SK-N-SH treated with all-trans-retinoic acid at 6 μM for 48 hours (cell line): ENCODE measurements at regions not wholly inside any gene's neighbourhood (a gene's known extent, or its start where the extent isn't known, plus 50 kb on each side); places are given as distances from the start of the nearest gene placed in this dataset.

Experiments used
- ARNTL ChIP-seq: fragments of 450-650 bp; formaldehyde crosslinking; IDR thresholded peaks from 2 replicates; pipeline ENCODE4 v1.5.0; 2020; ENCODE audit warnings: low read depth, mild to moderate bottlenecking, moderate library complexity, borderline replicate concordance
- PATZ1 ChIP-seq: fragments of 250-450 bp; sonication (Bioruptor Pico); IDR thresholded peaks from 2 replicates; pipeline ENCODE4 v1.8.0; 2020; ENCODE audit warnings: mild to moderate bottlenecking, moderate library complexity, borderline replicate concordance
- POU6F1 ChIP-seq: fragments of 250-450 bp; sonication (Bioruptor Pico); IDR thresholded peaks from 2 replicates; pipeline ENCODE4 v1.8.0; 2021; ENCODE audit warnings: low read depth, mild to moderate bottlenecking, moderate library complexity, borderline replicate concordance
- PPARA ChIP-seq: fragments of 250-450 bp; sonication (Bioruptor Pico); IDR thresholded peaks from 2 replicates; pipeline ENCODE4 v1.5.0; 2020; ENCODE audit warnings: mild to moderate bottlenecking, borderline replicate concordance
- RARB ChIP-seq: fragments of 250-450 bp; sonication (Bioruptor Pico); IDR thresholded peaks from 2 replicates; pipeline ENCODE4 v1.8.0; 2021; ENCODE audit warnings: mild to moderate bottlenecking, moderate library complexity
- TOX ChIP-seq: fragments of 250-450 bp; sonication (Bioruptor Pico); IDR thresholded peaks from 2 replicates; pipeline ENCODE4 v1.8.0; 2021; ENCODE audit warnings: mild to moderate bottlenecking, moderate library complexity, borderline replicate concordance
- ZFP30 ChIP-seq: fragments of 450-650 bp; formaldehyde crosslinking; IDR thresholded peaks from 2 replicates; pipeline ENCODE4 v1.5.0; 2022; ENCODE audit warnings: mild to moderate bottlenecking, moderate library complexity
- ZNF8 ChIP-seq: fragments of 450-650 bp; formaldehyde crosslinking; IDR thresholded peaks from 2 replicates; pipeline ENCODE4 v1.5.0; 2020; ENCODE audit warnings: mild to moderate bottlenecking, moderate library complexity

DNA sequence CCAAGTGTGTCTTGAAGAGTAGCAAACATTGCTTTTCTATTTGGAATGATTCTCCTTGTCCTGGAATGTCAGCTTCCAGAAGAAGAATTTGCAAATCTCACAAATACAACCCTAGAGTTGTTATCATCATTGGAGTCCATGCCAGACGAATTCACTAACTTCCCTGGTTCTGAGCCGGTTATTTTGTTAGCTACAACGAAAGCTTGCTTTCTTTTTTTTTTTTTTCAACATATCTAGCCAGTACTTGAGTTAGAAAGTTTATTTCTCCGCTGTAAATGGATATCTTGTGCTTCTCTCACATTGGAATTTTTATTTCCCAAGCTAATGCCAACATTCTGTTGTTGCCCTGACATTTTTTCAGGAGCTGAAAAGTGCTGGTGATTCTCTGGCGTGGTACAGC is 138.1 kb upstream of the POM121L12 start:
- no peak for TF ChIP-seq TOX (CRISPR knock-in tag)
- no peak for TF ChIP-seq ARNTL (CRISPR knock-in tag)
- TF ChIP-seq POU6F1 (CRISPR knock-in tag), result no peak
- no peak for TF ChIP-seq PPARA (CRISPR knock-in tag)
- no peak for TF ChIP-seq ZFP30 (CRISPR knock-in tag)
- no peak for TF ChIP-seq RARB (CRISPR knock-in tag)
- TF ChIP-seq ZNF8 (CRISPR knock-in tag), result no peak
- no peak for TF ChIP-seq PATZ1 (CRISPR knock-in tag)
